Gastroesophageal sphincter (tissue), 3 donors: ENCODE measurements at regions not wholly inside any gene's neighbourhood (a gene's known extent, or its start where the extent isn't known, plus 50 kb on each side); places are given as distances from the start of the nearest gene placed in this dataset.

Experiments
- EP300 ChIP-seq: sonication (generic); formaldehyde crosslinking; IDR thresholded peaks from one replicate; pipeline ENCODE4 v1.6.1; 2017; ENCODE audit warnings: antibody characterized with exemption, mild to moderate bottlenecking
- POLR2A ChIP-seq, 2 donors: fragments of 450-650 bp; IDR thresholded peaks; one replicate each; pipeline ENCODE4 v1.6.1; 2017; ENCODE audit warnings: antibody characterized with exemption in 2 of 2, mild to moderate bottlenecking in 2 of 2, moderate library complexity in 1 of 2
- POLR2AphosphoS5 ChIP-seq: sonication (generic); formaldehyde crosslinking; IDR thresholded peaks from one replicate; pipeline ENCODE4 v1.6.1; 2017; ENCODE audit warnings: antibody characterized with exemption
- TF ChIP-seq, protein P1 (sequence below), 4 experiments: fragments of 200-600 bp in 2 of 4; fragments of 450-650 bp in 2 of 4; sonication (generic) in 1 of 4; IDR thresholded peaks; one replicate each; pipeline ENCODE4 v1.5.1; 2017 to 2019; ENCODE audit warnings: antibody characterized with exemption in 4 of 4, mild to moderate bottlenecking in 2 of 4, moderate library complexity in 2 of 4

DNA sequence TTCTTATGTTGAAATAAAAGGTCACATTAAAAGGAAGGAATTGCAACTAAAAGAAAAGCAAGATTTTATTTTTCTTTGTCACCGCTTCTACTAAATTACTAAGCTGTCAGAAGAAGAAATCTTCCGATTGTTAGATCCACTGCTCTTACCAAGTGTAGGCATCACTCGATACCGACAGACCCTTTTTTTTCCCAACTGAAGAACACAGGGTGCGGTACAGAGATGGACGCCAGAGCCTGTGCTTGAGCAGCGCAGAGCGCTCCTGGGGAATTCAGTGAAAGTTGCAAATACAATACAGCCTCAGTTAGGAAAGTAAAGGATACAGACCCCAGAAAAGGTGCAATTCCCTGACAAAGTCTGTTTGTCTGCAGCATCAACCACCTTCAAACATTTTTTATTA lies 94.9 kb upstream of the WDR17 start:
- TF ChIP-seq POLR2AphosphoS5 (no peak), EP300 (no peak), POLR2A (IDR thresholded peaks at IDR 0.05) (no peak)
- TF ChIP-seq, protein P1, sequence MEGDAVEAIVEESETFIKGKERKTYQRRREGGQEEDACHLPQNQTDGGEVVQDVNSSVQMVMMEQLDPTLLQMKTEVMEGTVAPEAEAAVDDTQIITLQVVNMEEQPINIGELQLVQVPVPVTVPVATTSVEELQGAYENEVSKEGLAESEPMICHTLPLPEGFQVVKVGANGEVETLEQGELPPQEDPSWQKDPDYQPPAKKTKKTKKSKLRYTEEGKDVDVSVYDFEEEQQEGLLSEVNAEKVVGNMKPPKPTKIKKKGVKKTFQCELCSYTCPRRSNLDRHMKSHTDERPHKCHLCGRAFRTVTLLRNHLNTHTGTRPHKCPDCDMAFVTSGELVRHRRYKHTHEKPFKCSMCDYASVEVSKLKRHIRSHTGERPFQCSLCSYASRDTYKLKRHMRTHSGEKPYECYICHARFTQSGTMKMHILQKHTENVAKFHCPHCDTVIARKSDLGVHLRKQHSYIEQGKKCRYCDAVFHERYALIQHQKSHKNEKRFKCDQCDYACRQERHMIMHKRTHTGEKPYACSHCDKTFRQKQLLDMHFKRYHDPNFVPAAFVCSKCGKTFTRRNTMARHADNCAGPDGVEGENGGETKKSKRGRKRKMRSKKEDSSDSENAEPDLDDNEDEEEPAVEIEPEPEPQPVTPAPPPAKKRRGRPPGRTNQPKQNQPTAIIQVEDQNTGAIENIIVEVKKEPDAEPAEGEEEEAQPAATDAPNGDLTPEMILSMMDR (IDR thresholded peaks at IDR 0.05), result no peak
